NOMO-1 treated with DMSO at 0.1 percent for 48 hours (cell line): ENCODE measurements at regions not wholly inside any gene's neighbourhood (a gene's known extent, or its start where the extent isn't known, plus 50 kb on each side); places are given as distances from the start of the nearest gene placed in this dataset.

Source experiments
- DNase-seq: peaks from one replicate; lab custom pipeline; 2025; ENCODE audit not compliant: unreplicated experiment; lab: John Stamatoyannopoulos, UW

DNA sequence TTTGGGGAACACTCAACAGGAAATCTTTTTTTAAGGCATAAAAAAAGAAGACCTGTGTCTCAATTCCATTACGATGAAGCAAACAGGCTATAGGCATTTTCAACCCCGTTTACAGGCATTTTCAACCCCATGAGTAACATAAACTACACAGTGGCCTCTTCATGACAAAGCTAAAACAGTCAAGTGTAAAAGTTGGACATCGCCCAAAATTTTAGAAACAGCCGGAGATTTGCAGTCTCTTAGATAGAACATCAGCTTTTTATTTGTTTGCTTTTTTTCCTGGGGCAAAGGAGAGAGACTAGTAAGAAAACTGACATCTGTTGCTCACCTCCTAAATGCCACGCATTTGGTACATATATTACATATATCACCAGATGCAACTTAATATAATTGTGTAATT is 173.7 kb downstream of the CMPK2 start:
- no peak for DNase-seq

DNA sequence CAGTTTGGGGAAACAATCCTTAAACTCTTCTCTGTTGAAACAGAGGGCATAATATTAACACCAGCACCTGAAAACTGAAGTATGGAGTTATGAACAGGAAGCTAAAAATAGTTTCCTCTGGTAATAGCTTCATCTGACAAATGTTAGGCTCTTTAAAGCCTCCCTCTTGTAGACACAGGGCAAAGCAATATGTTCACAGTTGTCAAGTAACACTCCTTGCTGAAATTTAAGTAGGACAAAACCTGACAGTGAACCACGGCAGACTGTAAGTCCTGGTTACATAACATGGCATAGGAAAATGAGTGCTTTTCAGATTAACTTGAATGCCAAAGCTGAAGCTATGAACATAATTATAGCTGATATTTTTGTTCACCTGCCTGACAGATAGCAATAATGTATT is 172.9 kb downstream of the CMPK2 start:
- no peak for DNase-seq

DNA sequence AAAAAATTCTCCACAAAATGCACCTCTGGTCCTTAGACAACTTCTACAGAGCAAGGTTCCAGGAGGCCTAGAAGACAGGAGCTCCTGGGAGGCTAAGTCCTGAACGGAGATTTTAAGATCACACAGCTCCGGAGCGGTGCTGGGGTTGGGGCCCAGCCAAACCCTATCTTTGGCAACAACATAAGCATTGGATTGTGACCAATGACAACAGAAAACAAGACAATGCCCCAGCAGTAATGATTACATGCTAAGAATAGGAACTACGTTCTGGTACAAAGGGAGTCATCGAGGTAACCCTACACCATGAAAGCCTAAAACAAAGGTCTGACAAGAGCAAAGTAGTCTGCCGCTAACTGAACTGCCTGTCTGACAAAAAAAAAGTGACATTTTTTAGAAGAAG is 171.2 kb downstream of the CMPK2 start:
- no peak for DNase-seq

DNA sequence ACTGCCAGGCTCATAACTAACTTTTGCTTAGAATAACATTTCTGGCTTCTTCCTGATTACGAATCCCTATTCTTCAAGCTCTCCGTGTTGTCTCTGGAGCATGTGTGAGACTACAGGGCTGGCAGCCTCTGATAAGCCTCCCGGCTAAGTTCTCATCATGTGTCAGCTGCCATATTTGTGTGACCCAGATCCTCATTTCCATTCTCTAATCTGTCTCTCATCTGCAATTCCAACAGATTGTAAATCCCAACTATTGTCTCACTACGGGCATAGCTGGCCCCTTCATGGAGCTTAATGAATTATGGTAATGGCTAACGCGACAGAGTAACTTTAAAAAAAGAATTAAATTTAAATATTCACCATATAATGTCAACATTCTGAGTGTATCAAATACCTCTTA is 165.4 kb downstream of the CMPK2 start:
- DNase-seq = no peak

DNA sequence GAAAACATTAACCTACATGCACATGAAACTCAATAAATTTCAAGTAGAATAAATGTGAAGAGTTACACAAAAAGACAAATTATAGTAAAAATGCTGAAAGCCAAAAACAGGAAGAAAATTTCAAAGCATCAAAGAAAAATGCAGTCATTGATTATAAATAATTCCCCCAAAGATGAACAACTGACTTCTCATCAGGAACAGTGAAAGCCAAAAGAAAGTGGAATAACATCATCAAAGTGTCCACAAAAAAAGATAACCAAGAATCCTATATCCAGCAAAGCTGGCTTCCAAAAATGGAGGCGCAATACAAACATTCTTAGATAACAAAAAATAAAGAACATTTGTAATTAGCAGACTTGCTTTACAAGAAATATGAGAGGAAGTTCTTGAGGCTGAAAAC is 161.6 kb downstream of the CMPK2 start:
- no peak for DNase-seq

DNA sequence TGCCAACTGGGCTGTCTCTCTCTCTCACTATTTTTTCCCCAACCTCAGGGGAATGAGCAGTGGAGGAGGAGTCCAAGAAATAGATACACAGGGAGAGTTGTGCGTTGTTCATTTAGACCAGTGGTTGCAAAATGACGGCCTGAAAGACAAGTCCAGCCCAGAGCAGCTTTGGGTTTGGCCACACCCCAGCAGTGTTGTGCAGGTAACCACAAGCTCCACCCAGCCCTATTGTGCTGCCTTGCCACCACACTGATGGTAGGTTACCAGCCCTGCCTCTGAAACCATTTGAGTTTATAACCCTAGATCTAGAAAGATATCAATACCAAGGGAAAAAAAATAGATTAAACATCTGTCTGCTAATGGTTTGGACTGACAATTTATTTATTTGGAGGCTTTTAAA is 144.3 kb downstream of the CMPK2 start:
- no peak for DNase-seq

DNA sequence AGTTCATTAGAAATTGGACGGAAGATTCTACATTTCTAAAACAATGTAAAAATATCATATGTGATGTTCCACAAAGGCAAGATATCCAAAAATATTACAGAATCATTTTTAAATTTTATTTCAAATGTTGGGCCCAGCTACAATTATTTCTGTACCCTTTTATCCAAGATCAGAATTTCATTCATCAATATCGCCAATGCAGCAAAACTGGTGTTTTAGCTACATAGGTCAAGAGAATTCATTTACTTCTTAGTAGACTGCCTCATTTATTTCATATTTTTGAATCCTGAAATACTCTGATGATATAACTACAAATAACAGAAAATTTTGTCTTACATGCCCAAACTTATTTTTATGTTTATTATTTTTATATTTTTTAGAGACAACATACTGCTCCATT is 143.1 kb downstream of the CMPK2 start:
- DNase-seq = no peak

DNA sequence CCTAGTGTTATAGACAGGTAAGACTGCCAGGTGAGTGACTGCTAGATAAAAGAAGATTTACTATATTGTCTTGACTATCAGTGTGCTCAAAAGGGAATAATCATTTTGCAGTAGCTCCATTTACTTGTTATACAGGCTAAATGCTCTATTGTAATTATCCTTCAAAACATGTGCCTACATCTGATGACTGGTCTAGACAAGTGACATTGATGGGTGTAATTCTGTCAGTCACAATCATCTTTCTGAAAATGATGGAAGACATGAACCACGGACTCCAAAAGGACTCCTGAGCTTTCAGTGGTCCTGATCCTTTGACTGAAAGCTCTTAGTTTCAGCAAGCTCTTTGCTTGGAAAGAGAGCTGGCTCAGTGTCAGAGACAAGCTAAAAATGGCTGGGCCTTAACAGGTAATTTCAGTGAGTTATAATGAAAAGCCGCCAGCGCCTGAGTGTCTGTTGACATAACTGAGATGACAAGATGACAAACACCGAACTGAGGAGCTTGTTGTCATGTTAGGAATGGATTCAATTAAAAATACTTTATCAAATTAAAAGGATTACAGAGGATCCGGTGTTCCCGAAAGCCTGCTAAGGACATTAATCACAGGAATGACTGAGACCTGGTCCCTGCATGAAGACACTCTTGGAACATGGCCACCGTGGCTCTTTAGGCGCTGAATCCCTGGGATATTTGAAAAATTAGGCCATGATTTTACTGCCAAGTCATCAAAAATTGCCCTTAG is 141.7 kb downstream of the CMPK2 start:
- no peak for DNase-seq

DNA sequence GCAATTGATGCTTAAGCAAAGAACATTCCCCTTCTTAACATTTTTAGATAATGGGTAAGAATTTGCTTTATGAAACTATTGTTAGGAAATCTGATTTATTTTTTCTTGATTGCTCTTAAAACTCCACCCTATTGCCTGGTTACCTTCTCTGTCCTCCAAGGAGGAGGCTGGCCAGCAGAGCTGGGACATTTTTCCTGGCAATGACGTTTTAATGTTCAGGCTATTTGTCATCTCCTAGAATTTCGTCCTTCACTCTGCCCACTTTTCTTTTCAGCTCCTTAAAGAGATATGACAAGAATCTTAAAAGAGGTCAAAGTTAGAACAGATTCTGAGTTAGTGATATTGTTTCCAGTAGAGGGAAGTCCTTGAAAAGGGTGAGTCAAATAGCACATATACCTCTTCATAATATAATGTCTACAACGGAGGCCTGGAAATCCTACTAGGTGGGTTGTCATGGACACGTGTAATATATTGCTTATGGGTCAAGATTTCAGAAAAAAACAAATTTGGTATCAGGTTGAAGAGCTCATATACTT is 141.0 kb downstream of the CMPK2 start:
- no peak for DNase-seq

DNA sequence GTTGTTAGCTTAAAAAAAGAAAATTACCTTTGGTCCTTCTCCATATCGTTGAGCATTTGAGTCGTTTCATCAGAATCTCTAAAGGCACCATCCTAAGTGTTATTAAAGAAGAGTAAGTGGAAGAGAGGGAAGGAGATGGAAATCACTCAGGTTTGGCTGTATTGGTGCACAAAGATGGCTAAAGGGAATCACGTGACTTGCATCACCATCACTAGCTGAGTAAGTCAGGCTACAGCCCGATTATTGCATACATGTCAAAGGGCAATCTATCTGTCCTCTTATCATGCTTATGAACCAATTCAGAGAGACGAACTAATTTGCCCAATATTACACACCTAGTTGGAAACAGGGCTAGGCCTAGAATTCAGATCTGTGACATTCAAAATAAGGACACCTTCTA is 137.6 kb downstream of the CMPK2 start:
- no peak for DNase-seq

DNA sequence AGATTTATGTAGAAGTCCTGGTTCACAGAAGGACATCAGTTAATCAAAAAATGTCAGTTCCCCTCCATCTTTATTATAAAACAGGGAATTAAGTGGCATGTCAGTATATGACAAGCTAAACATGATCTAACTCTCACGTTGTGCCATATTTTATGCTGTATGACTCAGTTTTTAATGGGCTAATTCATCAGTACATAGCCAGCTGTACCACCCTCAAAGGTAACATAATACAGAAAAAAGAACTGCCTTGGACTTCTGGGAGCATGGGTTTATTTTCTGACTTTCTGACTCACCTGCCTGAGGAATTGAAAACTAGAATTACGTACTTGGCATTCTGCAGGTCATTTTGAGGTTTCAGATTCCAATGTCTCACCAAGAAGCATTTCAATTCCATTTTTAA is 135.7 kb downstream of the CMPK2 start:
- no peak for DNase-seq

DNA sequence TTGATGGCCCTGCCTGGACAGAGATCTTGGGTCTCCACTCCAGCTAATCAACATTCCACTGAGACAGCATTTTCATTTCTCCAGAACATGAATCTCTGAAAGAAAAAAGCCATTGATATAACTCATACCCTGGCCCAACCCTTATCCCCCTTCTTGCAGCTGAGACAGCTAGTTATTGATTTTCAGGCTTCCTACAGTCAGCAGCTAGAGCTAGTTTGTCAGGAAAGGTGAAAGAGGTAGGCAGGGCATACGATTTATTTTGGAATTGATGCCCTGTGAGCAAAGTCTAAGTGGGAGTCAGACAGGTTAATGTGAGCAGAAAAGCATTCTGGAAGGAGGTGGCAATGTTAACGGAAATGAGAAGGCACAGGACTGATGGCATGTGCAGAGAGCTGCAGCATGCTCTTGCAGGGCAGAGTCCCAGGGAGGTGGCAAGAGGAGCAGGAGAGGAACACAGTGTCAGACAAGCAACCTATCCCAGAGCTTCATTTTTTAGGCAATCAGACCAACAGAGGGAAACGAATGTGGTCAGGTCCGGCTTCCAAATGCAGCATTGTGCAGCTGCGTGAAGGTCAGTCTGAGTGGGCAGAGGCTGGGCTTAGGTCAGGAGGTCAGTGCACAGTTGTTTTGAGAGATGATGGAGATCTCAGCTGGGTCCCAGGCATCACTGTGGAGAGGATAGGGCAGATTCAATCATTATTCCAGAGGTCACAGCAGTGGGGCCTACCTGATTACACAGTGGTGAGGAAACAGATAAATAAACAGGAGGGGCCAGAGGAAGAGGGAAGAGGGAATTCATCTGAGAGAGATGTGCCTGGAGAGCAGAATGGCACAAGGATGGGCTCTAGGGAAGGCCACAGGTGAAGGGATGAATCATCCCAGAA is 134.8 kb downstream of the CMPK2 start:
- no peak for DNase-seq

DNA sequence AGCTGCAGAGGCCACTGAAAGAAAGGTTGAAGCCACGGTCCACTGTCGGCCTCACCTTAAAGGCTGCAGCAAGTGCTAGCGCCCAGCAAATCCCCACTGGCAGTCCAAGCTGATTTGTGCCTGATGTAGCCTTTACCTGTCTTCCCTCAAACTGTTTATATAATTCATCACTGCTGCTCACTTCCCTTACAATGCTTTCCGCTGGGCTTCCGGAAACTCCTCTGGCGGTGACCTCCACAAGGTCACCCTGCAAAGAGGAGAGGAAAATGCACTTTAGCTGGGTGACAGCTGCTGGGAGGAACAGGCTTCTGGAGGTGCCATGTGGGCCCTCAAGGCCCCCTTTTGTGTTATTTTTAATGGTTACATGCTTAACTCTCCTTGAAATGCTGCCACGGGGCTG is 126.2 kb downstream of the CMPK2 start:
- no peak for DNase-seq

DNA sequence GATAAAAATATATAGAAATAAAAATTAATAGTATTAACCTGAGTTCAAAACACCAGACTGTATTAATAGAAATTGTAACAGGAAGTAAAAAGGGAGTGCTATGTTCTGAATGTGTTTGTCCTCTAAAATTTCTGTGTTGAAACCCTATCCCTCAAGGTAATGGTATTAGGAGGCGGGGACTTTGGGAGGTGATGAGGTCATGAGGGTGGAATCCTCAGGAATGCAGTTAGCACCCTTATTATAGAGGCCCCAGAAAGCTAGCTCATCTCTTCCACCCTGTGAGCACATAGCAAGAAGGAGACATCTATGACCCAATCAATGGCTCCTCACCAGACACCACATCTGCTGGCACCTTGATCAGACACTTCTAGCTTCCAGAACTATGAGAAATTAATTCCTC is 124.5 kb downstream of the CMPK2 start:
- DNase-seq = no peak

DNA sequence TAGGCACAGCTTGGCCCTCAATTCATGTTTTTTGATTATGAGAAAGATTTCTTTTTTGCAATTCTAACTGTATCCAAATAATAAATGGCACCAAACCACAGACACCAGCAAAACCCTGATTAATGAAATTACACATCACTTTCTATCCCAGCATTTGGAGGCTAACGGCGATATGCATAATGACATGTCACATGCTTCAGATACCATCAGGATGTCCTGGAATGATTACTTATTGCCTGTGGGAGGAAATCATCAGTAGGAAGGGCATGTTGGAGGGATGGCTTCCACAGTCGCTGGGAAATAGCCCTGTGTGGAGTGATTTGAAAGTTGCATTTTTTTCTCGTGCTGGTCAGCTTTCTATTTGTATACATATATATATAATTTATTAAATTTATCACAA is 121.7 kb downstream of the CMPK2 start:
- no peak for DNase-seq

DNA sequence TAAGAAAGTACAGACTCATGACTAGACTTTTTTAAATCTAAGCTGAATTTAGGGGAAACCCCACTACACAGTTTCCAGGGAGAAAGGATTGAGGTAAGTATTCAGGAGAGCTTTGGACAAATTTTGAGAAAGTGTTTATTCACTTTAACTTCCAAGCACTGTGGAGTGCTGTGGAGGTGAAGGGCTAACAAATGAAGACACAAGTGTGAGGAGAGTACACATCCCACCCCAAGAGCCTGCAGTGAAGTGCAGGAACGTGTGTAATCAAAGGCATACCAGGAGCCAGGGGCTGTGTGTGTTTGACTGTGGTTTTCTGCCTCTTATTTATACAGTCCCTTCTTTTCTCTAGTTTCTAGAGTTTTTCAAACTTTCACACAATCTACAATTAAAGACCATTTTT is 118.3 kb downstream of the CMPK2 start:
- no peak for DNase-seq

DNA sequence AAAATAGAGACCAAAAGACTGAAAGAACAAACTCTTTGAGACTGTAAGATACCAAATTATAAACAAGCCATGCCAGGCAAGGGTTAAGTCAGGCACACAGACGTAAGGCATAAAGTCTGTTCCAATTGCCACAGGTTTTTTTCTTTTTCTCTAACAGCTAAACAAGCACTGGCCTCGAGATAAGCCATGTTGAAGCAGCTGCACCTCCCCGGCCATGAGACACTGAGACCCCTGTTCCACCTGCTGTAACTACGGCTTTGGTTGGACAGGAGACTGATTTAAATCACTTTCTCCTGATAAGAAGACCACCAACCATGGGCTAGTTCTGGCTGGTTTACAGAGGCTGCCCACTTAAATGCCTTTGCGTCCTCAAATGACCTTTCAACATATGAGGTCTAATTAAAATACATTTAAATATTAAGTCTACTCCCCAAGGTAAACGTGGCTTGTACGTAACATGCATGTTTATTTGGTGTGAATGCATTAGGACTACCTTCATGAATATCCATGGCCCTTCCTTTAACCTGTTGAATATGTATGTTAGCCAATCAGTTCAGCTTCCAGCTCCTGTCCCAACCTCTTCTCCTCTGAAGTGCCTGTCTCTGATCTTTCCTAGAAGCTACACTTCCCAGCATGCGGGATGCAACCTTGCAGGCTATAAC is 117.2 kb downstream of the CMPK2 start:
- no peak for DNase-seq

DNA sequence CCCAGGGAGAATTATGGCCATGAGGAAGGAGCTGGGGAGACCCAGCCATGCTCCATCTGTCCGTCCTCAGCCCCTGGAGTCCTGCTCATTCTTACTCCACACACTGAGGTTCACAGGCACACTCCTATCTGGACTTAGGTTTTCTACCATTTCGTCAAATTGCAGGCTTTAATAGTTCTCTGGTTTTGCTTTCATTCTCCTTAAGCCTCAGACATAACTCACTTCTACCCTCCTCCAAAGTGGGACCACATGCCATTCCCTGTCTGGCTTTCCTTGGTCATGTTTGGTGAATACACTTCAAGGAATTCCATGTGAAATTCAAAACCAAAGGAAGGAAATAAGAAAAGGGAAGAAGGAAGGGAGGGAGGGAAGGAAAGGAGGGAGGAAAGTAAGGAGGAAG is 115.7 kb downstream of the CMPK2 start:
- DNase-seq = no peak

DNA sequence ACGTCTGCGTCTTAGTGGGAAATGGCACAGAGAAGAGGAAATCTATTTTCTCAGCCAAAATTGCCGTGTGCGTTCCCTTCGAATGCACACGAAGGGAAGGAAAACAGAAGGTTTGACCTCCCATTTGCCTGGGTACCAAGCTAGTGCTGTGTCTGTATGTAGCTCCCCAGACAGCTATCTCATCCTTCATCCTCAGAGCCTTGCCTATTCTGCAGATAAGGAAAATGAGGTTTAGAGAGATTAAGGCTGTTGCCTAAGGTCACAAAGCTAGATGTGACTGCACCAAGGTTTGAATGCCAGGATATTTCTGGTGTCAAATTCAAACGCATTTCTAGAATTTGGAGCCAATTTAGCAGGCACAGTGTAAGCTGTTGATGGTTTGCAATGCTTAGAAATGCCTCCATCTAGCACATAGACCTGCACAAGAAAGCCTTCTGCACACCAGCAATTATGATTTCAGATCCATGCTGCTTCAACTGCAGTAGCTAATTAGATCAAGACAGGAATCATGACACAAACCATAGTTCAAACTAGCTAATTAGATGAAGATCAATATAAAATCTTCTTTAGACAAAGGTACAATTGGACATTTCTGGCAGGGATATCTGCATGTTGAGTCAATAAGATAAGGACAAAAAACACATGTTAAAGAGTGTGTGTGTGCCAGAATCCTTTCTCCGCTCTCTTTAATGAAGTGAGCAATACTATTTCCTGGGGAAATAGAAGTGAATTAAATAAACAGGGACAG is 115.1 kb downstream of the CMPK2 start:
- no peak for DNase-seq

DNA sequence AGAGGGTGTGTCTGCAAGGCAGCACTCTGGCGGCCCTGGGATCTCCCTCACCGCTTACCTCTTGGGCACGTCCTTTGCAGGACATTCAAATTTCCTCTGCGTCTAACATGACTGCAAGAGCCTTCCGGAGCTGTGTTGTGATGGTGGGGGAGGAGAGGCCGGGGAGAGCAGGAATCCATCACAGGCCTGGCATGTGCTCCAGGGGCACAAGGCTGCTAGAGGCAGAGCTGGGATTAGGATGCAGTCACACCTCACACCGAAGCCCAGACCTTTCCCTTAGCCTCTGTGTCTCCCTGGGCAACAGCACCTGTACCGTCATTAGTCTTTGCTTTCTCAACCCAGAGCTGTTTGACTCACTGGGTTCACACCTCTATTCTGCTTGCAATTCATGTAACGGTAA is 111.3 kb downstream of the CMPK2 start:
- DNase-seq = no peak

DNA sequence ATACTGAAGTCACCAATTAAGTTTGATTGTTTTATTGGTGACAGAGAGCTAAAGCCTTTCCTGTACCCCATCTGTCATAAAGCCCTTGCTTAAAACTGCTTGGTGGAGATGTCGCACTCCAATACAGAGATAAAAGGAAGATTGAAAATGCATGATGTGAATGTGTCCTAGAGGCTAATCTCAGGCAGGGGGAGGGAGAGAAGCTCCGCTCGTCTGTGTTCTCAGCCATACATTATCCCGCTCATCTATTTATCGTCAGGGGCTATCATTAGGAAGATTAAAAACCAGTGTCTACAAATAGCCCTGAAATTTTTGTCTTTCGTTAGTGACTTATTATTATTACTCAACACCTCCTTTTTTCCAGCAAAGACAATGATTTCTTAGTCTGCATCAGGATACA is 110.3 kb downstream of the CMPK2 start:
- no peak for DNase-seq
